Activated T-cell treated with anti-CD3 and anti-CD28 coated beads, Interleukin-2, amount 50 U/mL, for 72 hours (primary cell): ENCODE measurements at regions not wholly inside any gene's neighbourhood (a gene's known extent, or its start where the extent isn't known, plus 50 kb on each side); places are given as distances from the start of the nearest gene placed in this dataset.
"Not testable (repeated sequence)": the region's sequence is repeated elsewhere in the genome, so short reads cannot be mapped to it uniquely, and the experiment has no call there.

Experiments used
- ATAC-seq, 2 donors: fragments of 150-1000 bp; cut with Tn5 transposase; replicated peaks in 1 of 2; 2 replicates each; pipeline ENCODE4 v1.10.0; 2021; ENCODE audit warnings: moderate library complexity in 2 of 2, mild to moderate bottlenecking in 1 of 2
- DNase-seq, 2 donors: peaks; one replicate each; pipeline ENCODE4 v3.0.0; 2021 to 2022; ENCODE audit warnings: mixed read lengths in 1 of 2
- H3K27ac Mint-ChIP-seq: one replicate; pipeline ENCODE4 v1.8.0; 2022; ENCODE audit warnings: mild to moderate bottlenecking, moderate library complexity, mixed read lengths
- H3K27me3 Mint-ChIP-seq: one replicate; pipeline ENCODE4 v1.8.0; 2022; ENCODE audit warnings: low read depth, mixed read lengths
- H3K36me3 Mint-ChIP-seq, 2 donors: one replicate each; pipeline ENCODE4 v1.8.0; 2022; ENCODE audit warnings: mixed read lengths in 2 of 2, mild to moderate bottlenecking in 1 of 2; ENCODE audit not compliant: insufficient read depth in 2 of 2
- H3K4me1 Mint-ChIP-seq: one replicate; pipeline ENCODE4 v1.8.0; 2022; ENCODE audit warnings: low read depth, mixed read lengths
- H3K4me3 Mint-ChIP-seq, 2 donors: one replicate each; pipeline ENCODE4 v1.8.0; 2022; ENCODE audit warnings: mild to moderate bottlenecking in 2 of 2, mixed read lengths in 2 of 2, moderate library complexity in 2 of 2
- H3K9me3 Mint-ChIP-seq, 2 donors: one replicate each; pipeline ENCODE4 v1.8.0; 2022; ENCODE audit warnings: mixed read lengths in 2 of 2

- not testable (repeated sequence) for H3K27ac Mint-ChIP-seq, H3K36me3 Mint-ChIP-seq, H3K27me3 Mint-ChIP-seq, DNase-seq, H3K9me3 Mint-ChIP-seq, H3K4me3 Mint-ChIP-seq, ATAC-seq, H3K4me1 Mint-ChIP-seq
Measured at GRCh38 chr2:37744961-37745360, 73.5 kb upstream of the CDC42EP3 start.

DNA sequence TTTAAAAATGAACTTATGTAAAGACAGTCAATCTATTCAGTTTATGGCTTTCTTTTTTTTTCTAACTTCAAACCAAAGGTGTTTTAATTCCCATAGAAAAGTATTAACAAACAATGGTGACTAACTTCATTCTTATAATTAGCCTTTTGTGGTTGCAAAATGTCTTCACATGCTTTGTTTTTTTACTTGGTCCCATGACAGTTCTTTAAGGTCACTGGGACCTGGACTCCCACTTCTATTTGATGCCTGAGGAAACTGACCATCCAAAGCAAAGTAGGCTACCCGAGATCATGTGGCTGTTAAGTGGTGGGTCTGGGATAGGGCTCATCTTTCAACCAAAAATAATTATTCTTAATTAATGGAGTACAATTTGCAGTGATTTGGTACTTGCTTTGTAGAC is 74.6 kb upstream of the CDC42EP3 start:
- H3K4me3 Mint-ChIP-seq, H3K36me3 Mint-ChIP-seq, H3K9me3 Mint-ChIP-seq, H3K27ac Mint-ChIP-seq, H3K27me3 Mint-ChIP-seq, ATAC-seq, H3K4me1 Mint-ChIP-seq, DNase-seq: not testable (repeated sequence)

GRCh38 chr2:37746883-37747282 is 75.4 kb upstream of the CDC42EP3 start:
- no peak overlapping the region for H3K27ac Mint-ChIP-seq
- H3K4me1 Mint-ChIP-seq, result no peaks in the 10 kb centered on the region
- no peaks in the 10 kb centered on the region for H3K9me3 Mint-ChIP-seq
- H3K4me3 Mint-ChIP-seq, result no peak overlapping the region
- ATAC-seq (no peak), DNase-seq (no peak)
- no peaks in the 10 kb centered on the region for H3K36me3 Mint-ChIP-seq
- no peaks in the 10 kb centered on the region for H3K27me3 Mint-ChIP-seq

GRCh38 chr2:37748541-37748940 is 77.1 kb upstream of the CDC42EP3 start:
- H3K9me3 Mint-ChIP-seq, result no peaks in the 10 kb centered on the region
- no peak overlapping the region for H3K27ac Mint-ChIP-seq
- no peak overlapping the region for H3K4me3 Mint-ChIP-seq
- no peak for ATAC-seq
- H3K36me3 Mint-ChIP-seq, result no peaks in the 10 kb centered on the region
- H3K4me1 Mint-ChIP-seq, result no peaks in the 10 kb centered on the region
- DNase-seq, result no peak
- H3K27me3 Mint-ChIP-seq, result no peaks in the 10 kb centered on the region

DNA sequence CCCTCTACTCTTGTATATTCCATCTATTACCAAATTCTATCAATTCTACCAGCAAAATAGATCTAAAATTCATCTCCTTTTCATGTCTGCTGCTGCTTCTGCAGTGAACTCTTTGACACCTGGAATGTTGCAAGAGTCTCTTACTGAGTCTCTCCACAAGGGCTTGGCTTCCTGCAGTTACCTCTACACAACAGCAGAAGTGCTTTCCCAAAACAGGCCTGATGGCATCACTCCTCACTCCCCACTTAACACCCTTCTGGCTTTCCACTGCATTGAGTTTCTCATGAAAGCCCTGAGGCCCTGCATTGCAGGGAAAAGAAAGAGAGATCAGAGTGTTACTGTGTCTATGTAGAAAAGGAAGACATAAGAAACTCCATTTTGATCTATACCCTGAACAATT is 78.8 kb upstream of the CDC42EP3 start:
- H3K9me3 Mint-ChIP-seq, H3K4me3 Mint-ChIP-seq, H3K36me3 Mint-ChIP-seq, ATAC-seq, H3K4me1 Mint-ChIP-seq, H3K27me3 Mint-ChIP-seq, DNase-seq, H3K27ac Mint-ChIP-seq: not testable (repeated sequence)

DNA sequence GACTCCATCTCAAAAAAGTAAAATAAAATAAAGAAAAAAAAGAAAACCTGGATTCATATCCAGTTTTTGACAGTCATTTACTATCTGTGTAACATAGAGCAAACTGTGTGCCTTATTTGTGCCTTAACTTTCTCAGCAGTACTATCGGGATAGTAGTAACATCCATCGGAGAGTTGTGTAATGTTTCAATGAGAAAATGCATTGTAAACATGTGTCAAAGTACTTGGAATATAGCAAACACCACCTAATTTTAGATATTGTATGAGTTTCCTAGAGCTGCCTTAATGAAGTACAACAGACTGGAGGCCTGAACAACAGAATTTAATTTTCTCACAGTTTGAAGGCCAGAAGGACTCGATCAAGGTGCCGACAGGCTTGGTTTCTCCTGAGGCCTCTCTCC is 81.3 kb upstream of the CDC42EP3 start:
- Mint-ChIP-seq H3K4me3 (no peak overlapping the region), H3K9me3 (peaks cover 1 to 2% of the 10 kb centered on the region in 2 donors), H3K36me3 (no peaks in the 10 kb centered on the region), H3K4me1 (no peaks in the 10 kb centered on the region), H3K27ac (no peak overlapping the region), H3K27me3 (no peaks in the 10 kb centered on the region)
- no peak for ATAC-seq
- DNase-seq, result no peak

GRCh38 chr2:37753758-37754157 is 82.3 kb upstream of the CDC42EP3 start:
- H3K27ac Mint-ChIP-seq, result no peak overlapping the region
- H3K9me3 Mint-ChIP-seq, result peaks cover 1 to 2% of the 10 kb centered on the region in 2 donors
- no peak overlapping the region for H3K4me3 Mint-ChIP-seq
- ATAC-seq, result no peak
- no peaks in the 10 kb centered on the region for H3K36me3 Mint-ChIP-seq
- no peaks in the 10 kb centered on the region for H3K4me1 Mint-ChIP-seq
- no peaks in the 10 kb centered on the region for H3K27me3 Mint-ChIP-seq
- no peak for DNase-seq

DNA sequence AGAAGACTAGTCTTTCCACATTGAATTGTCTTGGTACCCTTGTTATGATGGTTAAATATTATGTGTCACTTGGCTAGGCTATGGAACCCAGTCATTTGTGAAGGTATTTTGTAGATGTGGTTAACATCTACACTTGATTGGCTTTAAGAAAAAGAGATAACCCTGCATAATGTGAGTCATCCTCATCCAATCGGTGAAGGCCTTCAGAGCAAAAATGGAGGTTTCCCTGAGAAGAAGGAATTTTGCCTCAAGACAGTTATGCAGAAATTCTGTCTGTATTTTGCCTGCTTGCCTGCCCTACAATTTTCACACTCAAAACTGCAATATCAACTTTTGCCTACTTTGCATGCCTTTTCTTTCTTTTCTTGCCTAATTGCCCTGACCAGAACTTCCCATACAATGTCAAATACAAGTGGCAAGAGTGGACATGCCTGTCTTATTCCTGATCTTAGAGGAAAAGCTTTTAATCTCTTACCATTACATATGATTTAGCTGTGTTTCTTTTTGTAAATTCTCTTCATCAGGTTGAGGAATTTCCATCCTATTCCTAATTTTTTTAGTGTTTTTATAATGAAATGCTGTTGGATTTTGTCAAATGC is 84.6 kb upstream of the CDC42EP3 start:
- not testable (repeated sequence) for H3K27ac Mint-ChIP-seq, H3K4me3 Mint-ChIP-seq, H3K27me3 Mint-ChIP-seq, DNase-seq, H3K4me1 Mint-ChIP-seq, H3K36me3 Mint-ChIP-seq, ATAC-seq, H3K9me3 Mint-ChIP-seq

DNA sequence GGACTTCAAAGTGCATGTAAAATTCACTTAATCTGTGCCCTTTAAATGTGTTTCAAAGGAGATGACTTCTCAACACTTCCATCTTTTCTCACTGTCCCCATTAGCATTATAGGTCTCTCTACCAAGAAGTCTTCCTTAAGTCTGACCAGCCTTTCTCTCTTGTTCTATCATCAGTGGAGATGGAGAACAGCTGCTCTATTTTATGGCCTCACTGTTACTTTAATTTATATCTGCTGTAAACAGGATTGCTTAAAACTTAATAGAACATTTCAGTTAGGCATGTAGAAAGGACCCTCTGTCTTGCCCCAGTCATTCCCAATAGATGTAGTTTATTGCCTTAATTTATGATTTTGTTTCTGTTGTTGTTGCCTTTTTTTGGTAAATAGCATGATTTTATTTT is 86.0 kb upstream of the CDC42EP3 start:
- not testable (repeated sequence) for DNase-seq, H3K4me1 Mint-ChIP-seq, H3K27ac Mint-ChIP-seq, ATAC-seq, H3K27me3 Mint-ChIP-seq, H3K4me3 Mint-ChIP-seq, H3K9me3 Mint-ChIP-seq, H3K36me3 Mint-ChIP-seq

DNA sequence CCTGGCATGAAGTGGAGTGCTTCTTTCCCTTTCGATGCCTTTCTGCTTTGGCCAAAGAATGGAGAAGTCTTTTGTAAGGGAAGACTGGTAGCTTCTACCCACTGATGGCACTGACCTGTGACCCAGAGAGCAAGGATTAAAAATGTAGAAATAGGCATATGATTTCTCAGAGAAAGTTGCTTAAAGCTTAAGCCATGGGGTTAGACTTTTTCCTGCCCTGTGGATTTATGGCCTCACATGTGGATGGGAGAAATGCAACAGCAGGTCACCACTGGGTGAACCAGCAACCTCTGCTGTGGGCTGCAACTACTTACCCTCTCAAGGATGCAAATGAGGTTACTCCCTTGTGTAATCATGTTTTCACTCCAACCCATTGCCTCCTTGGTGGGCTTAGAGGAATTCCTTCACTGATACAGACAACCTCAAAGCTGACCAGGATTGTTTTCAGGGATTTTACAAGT is 86.7 kb upstream of the CDC42EP3 start:
- not testable (repeated sequence) for ATAC-seq, H3K4me3 Mint-ChIP-seq, H3K36me3 Mint-ChIP-seq, H3K27ac Mint-ChIP-seq, H3K4me1 Mint-ChIP-seq, H3K27me3 Mint-ChIP-seq, H3K9me3 Mint-ChIP-seq, DNase-seq

DNA sequence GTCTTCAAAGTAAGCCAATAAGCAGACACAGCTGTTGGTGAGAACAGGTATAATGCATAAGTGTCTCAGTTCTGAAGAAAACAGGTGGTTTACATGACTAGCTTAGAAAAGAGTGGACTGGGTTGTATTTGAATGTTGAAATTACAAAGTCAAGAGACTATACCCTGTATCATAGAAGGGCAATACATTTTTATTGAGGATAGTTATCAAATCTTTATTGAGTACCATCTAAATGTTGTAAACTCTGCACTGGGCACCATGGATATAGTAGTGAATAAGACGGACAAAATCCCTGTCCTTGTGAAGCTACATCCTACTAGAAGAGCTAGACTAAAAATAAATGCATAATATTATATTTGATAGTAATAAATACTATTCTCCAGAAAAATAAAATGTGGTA is 88.5 kb upstream of the CDC42EP3 start:
- H3K4me3 Mint-ChIP-seq, result not testable (repeated sequence)

DNA sequence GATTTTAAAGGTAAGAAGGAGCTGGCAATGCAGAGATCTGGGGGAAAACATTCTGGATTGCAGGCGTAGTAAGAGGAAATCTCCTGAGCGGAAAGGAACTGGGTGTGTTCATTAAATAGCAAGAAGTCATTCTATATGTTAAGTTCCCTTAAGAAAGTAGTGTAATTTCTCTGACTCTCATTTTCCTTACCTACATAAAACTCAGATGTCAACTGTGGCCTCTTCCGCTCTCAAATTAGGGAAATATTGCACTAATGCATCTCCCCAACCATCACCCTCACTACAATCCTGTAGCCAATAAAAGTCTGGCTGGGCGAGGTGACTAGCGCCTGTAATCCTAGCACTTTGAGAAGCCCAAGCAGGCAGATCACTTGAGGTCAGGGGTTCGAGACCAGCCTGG is 89.0 kb upstream of the CDC42EP3 start:
- no peak for ATAC-seq
- no peaks in the 10 kb centered on the region for H3K36me3 Mint-ChIP-seq
- H3K4me3 Mint-ChIP-seq, result no peak overlapping the region
- H3K4me1 Mint-ChIP-seq, result peaks cover 6% of the 10 kb centered on the region
- no peak overlapping the region for H3K27ac Mint-ChIP-seq
- no peaks in the 10 kb centered on the region for H3K27me3 Mint-ChIP-seq
- peaks cover 1 to 2% of the 10 kb centered on the region in 2 donors for H3K9me3 Mint-ChIP-seq
- DNase-seq, result no peak

More for the DNA sequence above, 88.5 kb upstream of the CDC42EP3 start:
- H3K27ac Mint-ChIP-seq, H3K9me3 Mint-ChIP-seq, H3K4me1 Mint-ChIP-seq, ATAC-seq, H3K36me3 Mint-ChIP-seq, DNase-seq, H3K27me3 Mint-ChIP-seq: not testable (repeated sequence)

DNA sequence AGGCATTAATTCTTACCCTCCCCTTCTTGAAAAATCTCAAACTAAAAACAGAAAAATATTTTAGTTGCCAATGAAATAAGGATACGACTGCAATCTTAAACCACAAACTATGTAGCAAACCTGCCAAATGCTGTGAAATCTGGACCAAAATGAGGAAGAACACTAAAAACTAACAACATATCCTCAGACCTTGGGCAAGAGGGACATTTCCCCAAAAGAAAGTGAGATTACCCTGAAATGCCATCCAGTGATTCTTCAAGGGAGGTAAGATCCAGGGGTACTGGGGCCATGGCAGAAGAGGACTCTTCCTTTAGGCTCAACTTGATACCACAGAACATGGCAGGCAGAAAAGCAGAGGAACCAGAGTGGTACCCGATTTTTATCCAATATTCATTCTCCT is 90.8 kb upstream of the CDC42EP3 start:
- H3K27ac Mint-ChIP-seq, H3K36me3 Mint-ChIP-seq, H3K9me3 Mint-ChIP-seq, ATAC-seq, H3K27me3 Mint-ChIP-seq, H3K4me1 Mint-ChIP-seq, DNase-seq, H3K4me3 Mint-ChIP-seq: not testable (repeated sequence)

GRCh38 chr2:37764739-37765138 is 93.3 kb upstream of the CDC42EP3 start:
- H3K9me3 Mint-ChIP-seq, result peaks cover 0 to 2% of the 10 kb centered on the region in 2 donors
- no peaks in the 10 kb centered on the region for H3K36me3 Mint-ChIP-seq

More at GRCh38 chr2:37764739-37765138, 93.3 kb upstream of the CDC42EP3 start:
- Mint-ChIP-seq H3K27me3 (no peaks in the 10 kb centered on the region), H3K4me3 (no peak overlapping the region), H3K27ac (no peak overlapping the region), H3K4me1 (peaks cover 10% of the 10 kb centered on the region)
- no peak for ATAC-seq
- no peak for DNase-seq
